NCI-H2227 (cell line): ENCODE measurements at regions not wholly inside any gene's neighbourhood (a gene's known extent, or its start where the extent isn't known, plus 50 kb on each side); places are given as distances from the start of the nearest gene placed in this dataset.
"Not testable (repeated sequence)": the region's sequence is repeated elsewhere in the genome, so short reads cannot be mapped to it uniquely, and the experiment has no call there.

Source experiments
- DNase-seq: peaks from one replicate; lab custom pipeline; 2025; ENCODE audit not compliant: unreplicated experiment; lab: John Stamatoyannopoulos, UW

DNA sequence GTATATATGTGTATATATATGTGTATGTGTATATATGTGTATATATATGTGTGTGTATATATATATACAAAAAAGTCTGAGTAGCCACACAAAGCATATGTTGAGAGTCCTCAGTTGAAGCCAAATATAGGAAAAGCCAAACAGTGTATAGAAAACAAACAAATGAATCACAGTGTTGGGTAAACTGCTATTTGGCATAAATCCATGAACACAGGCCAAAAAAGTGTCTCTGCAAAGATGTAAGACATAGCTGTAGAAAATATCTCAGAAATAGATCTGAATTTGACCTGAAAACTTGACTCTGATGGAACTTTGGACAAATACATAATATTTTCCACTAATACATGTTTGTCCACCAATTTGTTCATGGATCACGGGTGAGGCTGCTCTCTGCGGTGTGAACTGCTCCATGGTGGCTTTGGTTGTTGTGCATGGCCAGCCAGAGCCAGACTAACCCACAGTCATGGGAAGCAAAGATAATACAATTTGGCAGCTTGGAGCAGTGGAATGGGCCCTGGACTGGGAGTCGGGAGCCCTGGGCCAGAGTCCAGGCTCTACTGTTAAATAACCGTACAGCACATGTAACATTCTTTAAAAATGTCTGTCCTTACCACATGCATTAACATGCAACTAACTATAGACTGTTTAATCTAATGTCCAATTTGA lies 76.9 kb upstream of the EED start:
- no peak for DNase-seq

GRCh38 chr11:86166287-86166686 lies 78.3 kb upstream of the EED start:
- not testable (repeated sequence) for DNase-seq

GRCh38 chr11:86164106-86164505 lies 80.4 kb upstream of the EED start:
- DNase-seq, result no peak

DNA sequence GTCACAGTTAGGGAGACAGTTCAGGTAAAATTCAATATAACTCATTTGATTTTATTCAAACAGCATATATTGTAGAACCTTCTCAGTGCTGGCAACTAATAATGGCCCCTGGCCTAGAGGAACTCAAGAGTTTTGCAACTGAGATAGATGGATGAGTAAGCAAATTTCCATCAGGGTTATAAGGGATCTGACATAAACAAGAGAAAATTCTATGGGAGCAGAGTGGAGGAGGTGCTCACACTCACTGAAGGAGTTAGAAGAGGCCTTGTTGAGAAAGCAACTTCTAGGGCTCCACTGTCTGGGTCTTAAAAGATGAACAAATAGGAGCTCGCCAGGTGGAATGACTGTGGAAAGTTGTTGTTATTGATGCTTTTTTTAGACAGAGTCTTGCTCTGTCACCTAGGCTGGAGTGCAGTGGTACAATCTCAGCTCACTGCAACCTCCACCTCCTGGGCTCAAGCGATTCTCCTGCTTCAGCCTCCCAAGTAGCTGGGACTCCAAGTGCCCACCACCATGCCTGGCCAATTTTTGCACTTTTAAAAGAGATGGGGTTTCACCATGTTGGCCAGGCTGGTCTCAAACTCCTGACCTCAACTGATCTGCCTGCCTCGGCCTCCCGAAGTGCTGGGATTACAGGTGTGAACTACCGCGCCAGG lies 81.2 kb upstream of the EED start:
- not testable (repeated sequence) for DNase-seq

DNA sequence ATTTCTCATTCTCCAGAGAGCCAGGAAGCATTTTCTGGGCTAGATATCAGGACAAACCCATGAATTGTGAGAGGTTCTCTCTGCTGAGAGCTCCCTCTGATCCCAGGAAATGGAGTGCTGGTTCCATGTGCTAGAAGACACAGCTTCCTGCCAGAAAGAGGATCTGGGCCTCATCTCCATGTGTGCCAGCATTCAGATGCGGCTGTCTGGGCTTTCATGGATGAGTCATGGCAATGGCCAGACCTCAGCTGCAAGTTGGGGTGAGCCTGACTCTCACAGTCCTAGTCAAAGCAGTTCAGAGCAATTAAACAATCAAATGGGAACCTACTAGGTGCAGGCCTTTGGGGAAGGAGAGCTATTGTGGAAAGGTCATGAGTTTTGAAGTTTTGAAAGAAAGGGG lies 82.3 kb upstream of the EED start:
- no peak for DNase-seq

GRCh38 chr11:86161837-86162236 lies 82.7 kb upstream of the EED start:
- DNase-seq, result no peak

DNA sequence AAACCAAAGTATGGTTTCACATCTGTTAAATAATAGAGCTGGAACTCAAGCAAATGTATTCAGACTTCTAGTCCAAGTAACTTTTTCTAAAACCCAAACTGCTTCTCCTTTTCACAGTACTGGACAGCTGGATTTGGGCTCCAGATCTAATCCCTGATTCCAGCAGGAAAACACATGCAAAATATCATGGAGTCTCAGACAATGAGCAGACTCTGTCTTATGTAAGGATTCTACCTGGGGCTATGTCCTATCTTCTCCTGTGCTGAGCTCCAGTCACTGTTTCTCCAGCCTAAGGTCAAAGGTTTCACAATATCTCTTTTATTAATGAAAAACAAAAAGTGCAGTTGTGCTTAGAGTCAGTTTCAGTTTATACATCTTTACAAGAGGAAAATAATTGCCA lies 83.2 kb upstream of the EED start:
- DNase-seq, result no peak

DNA sequence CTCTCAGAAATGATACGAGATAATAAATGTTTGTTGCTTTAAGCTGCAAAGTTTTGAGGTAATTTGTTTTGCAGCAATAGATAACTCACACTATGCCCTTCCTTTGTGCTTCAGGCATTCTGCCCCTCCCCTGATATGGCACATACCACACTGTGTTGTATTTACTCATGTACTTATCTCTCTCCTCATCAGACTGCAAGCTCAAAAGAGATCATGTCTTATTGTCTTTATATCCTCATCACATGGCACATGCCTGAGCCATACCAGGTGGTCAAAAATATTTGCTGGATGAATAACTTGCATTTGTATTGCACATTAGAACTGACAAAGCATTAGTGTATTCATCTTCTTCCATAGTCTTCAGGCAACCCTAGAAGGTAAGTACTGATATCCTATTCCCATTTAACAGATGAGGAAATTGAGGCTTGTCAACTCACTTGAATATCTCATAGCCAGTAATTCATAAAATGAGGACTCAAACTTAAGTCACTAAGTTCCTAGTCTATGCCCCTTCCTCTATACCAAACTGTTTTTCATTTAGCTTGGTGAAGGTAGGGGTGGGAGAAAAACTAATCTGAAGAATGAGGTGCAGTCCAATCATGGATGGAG lies 83.9 kb upstream of the EED start:
- no peak for DNase-seq

GRCh38 chr11:86159581-86159891 lies 85.0 kb upstream of the EED start:
- DNase-seq, result no peak

DNA sequence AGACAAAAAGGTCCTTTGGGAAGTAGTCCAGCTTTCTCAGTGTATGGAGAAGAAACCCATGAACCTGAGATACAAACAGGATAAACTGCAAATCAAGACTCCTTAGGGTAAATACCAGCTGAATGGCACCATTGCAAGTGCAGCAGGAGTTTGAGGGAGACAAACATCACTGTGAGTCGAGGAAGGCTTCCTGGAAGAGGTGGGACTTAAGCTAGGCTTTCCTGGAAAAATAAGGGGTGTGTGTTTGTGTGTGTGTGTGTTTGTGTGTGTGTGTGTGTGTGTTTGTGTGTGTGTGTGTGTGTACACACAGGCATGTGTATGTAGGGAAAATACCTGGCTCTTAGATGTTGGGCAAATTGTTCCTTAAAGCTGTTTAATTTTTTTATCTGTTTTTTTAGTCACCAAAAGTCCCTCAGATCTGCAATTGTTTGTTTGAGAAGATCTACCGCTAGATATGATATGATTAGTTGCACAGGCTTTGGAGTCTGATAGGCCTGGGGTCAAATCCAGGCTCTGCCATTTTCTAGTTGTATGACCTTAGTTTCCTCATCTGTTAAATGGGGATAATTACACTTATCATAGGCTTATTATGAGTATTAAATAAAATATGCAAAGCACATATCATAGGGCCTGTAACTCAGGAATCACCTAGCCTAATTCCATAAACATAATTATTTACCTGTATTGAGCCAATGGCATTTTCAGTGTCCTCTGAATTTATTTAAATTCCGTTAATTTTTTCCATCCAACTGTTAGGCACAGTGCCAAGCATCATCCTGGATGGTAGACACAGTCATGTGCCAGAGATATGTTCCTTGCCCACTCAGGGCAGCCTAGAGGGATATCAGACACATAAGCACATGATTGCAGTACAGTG lies 85.6 kb upstream of the EED start:
- DNase-seq, result no peak

DNA sequence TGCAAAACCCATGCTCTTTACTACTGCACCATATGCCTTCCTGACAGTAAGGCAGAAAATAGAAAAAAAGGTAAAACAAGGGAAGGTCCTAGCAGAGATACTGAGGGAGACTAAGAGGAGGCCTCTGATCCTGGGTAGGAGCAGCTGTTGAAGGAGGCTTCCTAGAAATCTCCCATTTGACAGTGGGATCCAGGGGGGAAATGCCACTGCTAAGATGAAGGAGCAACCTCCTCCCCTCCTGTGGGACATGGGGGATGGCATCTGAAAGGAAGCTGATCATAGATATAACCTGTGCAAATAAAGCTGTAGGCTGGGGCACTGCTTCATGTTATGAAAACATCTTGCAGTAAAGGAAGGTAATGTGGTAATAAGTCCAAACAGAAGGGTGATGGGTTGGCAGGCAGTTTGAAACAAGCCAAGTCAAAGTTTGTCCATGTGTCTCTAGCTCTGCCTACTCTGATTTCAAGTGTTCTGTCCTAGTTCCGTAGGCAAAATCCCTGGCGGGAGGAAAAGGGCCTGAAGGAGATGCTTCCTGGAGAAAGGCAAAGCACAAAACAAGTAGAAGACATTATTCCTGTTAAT lies 86.7 kb upstream of the EED start:
- no peak for DNase-seq

DNA sequence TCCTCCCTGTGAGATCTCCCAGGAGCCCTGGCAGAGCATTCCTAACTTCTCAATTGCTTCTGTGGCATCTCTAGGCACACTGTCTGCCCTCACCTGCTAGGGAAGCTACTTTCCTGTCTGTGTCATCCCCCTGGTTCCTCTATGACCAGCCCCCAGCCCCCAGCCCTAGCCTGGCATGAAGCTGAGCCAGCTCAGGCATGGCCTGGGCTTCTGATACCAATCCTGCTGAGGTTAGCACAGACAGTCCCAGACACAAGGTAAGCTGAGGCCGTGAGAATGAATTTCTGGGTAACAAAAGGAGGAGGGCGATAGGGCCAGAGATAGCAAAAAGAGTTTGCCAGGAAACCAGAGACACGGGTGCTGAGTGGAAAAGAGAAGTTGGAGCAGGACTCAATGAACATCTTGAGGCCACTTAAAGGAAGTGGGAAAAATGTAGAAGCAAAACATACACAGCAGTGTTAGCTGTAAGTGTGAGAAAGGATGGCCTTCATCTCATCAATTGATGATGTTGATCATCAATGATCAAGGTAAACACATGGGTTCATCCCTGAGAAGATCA lies 87.6 kb upstream of the PICALM start:
- DNase-seq, result no peak

- DNase-seq, result no peak
These were observed 86.4 kb upstream of the PICALM start for GRCh38 chr11:86155200-86155844.

DNA sequence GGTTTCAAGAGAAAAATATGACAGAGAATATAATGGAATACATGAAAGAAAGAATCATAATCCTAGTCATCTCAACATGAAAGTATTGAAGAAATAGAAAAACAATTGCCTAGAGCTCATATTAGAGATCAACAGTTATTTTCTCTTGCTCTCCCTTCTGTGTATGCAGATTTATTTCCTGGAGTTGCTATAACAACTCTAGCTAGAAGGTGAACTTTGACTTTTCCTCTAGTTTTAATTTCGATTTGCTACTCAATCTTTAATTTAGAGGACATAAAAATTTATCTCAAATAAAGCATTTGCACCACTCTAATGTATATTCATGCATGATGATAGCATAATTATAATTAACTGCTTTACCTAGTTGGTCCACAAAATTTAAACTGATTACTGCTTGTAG lies 84.6 kb upstream of the PICALM start:
- no peak for DNase-seq

DNA sequence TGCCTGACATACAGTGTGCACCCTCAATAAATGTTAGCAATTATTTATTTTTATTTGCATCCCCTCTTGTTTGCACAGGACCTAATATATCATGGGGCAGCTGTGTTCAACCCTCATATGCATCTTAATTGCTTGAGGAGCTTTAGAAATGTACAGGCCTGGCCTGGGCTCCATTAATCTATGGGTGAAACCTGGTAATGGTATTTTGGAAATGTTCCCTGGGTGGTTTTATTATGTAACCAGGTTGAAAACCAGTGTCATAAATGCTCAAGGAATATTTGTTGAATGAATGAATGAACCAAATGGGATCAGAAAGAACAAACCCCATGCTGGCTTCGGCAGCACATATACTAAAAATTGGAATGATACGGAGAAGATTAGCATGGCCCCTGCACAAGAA lies 84.0 kb upstream of the PICALM start:
- no peak for DNase-seq

GRCh38 chr11:86152006-86152862 lies 83.3 kb upstream of the PICALM start:
- no peak for DNase-seq

DNA sequence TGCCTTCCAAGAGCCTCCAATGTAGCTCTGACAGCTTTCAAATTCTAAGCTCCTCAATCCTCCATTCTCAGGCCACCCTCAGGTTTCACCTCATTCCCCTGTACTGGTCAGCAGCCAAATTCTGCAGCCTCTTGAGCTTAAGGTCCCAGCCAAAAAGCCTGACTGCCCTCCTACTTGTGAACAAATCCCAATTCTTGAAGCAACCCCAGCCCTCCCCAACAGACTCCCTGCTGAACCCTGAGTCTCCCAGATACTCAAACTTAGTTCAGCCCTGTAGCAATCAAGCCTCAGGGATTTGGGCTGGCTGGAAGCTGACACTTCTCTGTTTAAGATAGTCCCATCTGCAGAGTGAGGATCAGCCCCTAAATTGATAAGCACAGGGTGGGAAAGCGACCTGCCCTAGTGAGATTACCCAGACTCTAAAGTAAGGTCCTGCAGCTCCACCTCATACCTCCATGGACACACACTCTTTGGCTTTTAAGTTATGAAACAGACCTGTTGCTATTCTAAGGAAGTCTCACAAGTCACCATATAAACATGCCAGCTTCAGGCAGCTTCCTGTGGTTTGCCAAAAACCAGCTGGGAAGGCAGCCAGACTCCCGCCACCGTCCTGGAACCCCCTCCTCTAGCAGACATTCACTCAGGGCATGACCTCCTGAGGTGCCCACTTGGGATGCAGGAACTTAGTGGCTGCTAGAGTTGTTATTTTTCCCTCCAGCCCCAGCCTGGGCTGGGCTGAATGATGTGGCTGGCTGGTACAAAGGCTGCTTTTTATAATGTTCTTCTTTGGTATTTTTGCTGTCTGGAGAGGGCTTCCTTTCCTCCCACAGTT lies 82.5 kb upstream of the PICALM start:
- no peak for DNase-seq

- DNase-seq, result no peak
These were observed 81.9 kb upstream of the PICALM start for GRCh38 chr11:86150847-86151173.

DNA sequence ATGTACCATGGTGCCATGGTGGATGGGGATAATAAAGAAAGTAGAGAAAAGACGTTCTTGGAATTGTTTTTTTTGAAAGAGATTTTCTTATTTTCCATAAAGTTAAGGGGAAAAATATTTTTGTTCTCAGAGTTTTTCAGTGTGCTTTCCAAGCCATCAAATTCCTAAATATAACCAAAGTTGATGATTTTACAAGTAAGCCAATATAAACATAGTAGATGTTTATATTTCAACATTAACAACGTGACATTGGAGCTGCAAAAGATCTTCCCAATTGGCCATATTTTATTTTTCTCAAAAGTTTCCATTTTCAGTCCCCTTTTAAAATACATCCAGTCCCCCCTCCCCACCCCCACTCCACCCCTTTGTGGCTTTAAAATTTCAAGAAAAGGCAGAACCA lies 80.9 kb upstream of the PICALM start:
- no peak for DNase-seq
